Coronary artery (tissue), 2 donors: ENCODE measurements at regions not wholly inside any gene's neighbourhood (a gene's known extent, or its start where the extent isn't known, plus 50 kb on each side); places are given as distances from the start of the nearest gene placed in this dataset.

Experiments used
- DNase-seq: peaks from one replicate; pipeline ENCODE4 v3.0.0-alpha.2; 2017; ENCODE audit warnings: low spot score
- H3K27ac ChIP-seq, 2 donors: fragments of 200-600 bp; sonication (generic); one replicate each; pipeline ENCODE4 v1.5.1; 2016 to 2019
- H3K4me3 ChIP-seq: fragments of 200-600 bp; sonication (generic); 2 replicates; pipeline ENCODE4 v1.5.1; 2016; ENCODE audit warnings: mild to moderate bottlenecking, moderate library complexity
- CTCF ChIP-seq: fragments of 200-600 bp; sonication (generic); IDR thresholded peaks from one replicate; pipeline ENCODE4 v1.5.1; 2019; ENCODE audit warnings: antibody characterized with exemption

GRCh38 chr9:16074963-16075362, 522.1 kb downstream of the CCDC171 start:
- DNase-seq: no peak
- TF ChIP-seq CTCF: no peak
- Histone ChIP-seq H3K27ac (no peak overlapping the region), H3K4me3 (no peak overlapping the region)

DNA sequence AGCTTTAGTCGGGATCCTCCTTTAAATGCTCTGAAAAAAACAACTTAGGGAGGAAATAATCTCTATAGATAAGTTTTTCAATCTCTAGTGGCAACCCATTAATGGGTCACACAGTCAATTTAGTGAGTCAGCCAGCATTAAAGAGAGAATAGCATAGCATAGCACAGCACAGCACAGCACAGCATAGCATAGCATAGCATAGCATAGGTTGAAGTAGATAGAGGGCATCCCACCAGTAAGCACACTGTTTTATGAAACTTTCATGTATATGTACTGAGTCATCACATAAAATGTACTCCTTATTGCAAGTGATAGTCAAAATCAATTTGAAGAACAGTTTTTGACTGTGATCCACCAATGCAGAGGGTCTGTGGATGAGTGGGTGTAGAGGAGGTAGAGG, 522.9 kb downstream of the CCDC171 start:
- no peak for DNase-seq
- Histone ChIP-seq H3K4me3 (no peak overlapping the region), H3K27ac (no peak overlapping the region)
- no peak for TF ChIP-seq CTCF

DNA sequence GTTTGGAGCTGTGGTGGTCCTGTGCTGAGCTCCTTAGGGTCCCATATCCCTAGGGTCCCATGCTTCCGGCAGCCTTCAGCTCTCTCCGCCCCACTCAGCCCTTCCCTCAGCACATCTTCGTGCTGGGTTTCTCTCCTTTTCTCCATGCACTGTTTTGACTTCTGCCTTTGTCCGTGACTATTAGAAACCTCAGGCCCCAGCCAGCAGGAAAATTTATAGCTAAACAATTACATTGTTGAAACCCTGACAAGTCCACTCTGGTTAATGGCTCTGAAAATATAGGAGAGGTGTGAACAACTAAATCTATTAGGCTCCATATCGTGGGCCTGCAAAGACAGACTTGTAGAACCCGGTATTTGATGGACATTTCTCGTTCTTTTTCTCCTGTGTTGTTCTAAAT, 523.7 kb downstream of the CCDC171 start:
- no peak overlapping the region for H3K4me3 ChIP-seq
- no peak overlapping the region for H3K27ac ChIP-seq
- no peak for TF ChIP-seq CTCF
- no peak for DNase-seq

- no peak for TF ChIP-seq CTCF
- H3K27ac ChIP-seq: no peak overlapping the region
- no peak for DNase-seq
- no peak overlapping the region for H3K4me3 ChIP-seq
Observed at GRCh38 chr9:16082796-16083195, 530.0 kb downstream of the CCDC171 start.

- Histone ChIP-seq H3K4me3 (no peak overlapping the region), H3K27ac (no peak overlapping the region)
- no peak for TF ChIP-seq CTCF
- no peak for DNase-seq
Observed at GRCh38 chr9:16085167-16085726, 532.4 kb downstream of the CCDC171 start.

GRCh38 chr9:16090907-16091629, 538.2 kb downstream of the CCDC171 start:
- no peak for TF ChIP-seq CTCF
- H3K27ac ChIP-seq: no peak overlapping the region
- no peak overlapping the region for H3K4me3 ChIP-seq
- no peak for DNase-seq
